Uterus (tissue), 2 donors: ENCODE measurements at regions not wholly inside any gene's neighbourhood (a gene's known extent, or its start where the extent isn't known, plus 50 kb on each side); places are given as distances from the start of the nearest gene placed in this dataset.

Experiments
- CTCF ChIP-seq, 4 experiments: fragments of 200-600 bp in 2 of 4; fragments of 450-650 bp in 2 of 4; sonication (generic) in 2 of 4; IDR thresholded peaks; one replicate each; pipeline ENCODE4 v1.5.1; 2016 to 2019; ENCODE audit warnings: antibody characterized with exemption in 4 of 4, mild to moderate bottlenecking in 2 of 4, moderate library complexity in 1 of 4
- POLR2A ChIP-seq, 2 donors: fragments of 450-650 bp; IDR thresholded peaks; one replicate each; pipeline ENCODE4 v1.6.1; 2016; ENCODE audit warnings: antibody characterized with exemption in 2 of 2, mild to moderate bottlenecking in 1 of 2, moderate library complexity in 1 of 2

GRCh38 chr3:159652452-159652851 is 336.2 kb upstream of the IL12A start:
- TF ChIP-seq CTCF (IDR thresholded peaks at IDR 0.05), result no peak
- no peak for TF ChIP-seq POLR2A (IDR thresholded peaks at IDR 0.05)
